Transverse colon (tissue), 4 donors: ENCODE measurements at regions not wholly inside any gene's neighbourhood (a gene's known extent, or its start where the extent isn't known, plus 50 kb on each side); places are given as distances from the start of the nearest gene placed in this dataset.

Experiments used
- EP300 ChIP-seq: sonication (generic); formaldehyde crosslinking; IDR thresholded peaks from one replicate; pipeline ENCODE4 v1.6.1; 2017; ENCODE audit warnings: antibody characterized with exemption, low read depth
- POLR2A ChIP-seq: fragments of 450-650 bp; IDR thresholded peaks from one replicate; pipeline ENCODE4 v1.6.1; 2016; ENCODE audit warnings: antibody characterized with exemption, mild to moderate bottlenecking, moderate library complexity
- POLR2AphosphoS5 ChIP-seq, 3 donors: sonication (generic); formaldehyde crosslinking; IDR thresholded peaks; one replicate each; pipeline ENCODE4 v1.6.1; 2016; ENCODE audit warnings: antibody characterized with exemption in 3 of 3
- TF ChIP-seq, protein P1 (sequence below), 5 experiments: fragments of 200-600 bp in 3 of 5; fragments of 450-650 bp in 2 of 5; sonication (generic) in 3 of 5; IDR thresholded peaks; 1 replicate in 2 of 5; 2 replicates in 3 of 5; pipeline ENCODE4 v1.5.1; 2016 to 2017; ENCODE audit warnings: antibody characterized with exemption in 5 of 5, inconsistent platforms in 3 of 5, mild to moderate bottlenecking in 2 of 5, moderate library complexity in 1 of 5

DNA sequence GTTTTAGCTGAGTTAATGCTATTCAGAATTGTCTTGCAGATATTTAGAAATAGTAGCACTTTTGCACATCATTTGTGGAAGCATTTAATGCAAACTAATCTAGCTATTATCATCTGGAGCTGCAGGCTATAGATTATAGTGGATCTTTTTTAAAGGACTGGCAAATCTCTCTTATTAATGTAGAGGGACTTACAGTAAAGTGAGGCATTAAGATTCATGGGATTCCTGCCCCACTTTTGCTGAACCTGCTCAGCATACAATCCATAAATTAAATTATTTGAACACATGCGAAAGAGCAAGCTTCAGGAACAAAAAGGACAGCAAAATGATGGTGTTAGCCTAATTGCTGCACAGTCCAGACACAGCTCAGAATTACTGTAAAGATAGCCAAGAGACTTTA lies 477.7 kb downstream of the DCDC2C start:
- TF ChIP-seq, protein P1, sequence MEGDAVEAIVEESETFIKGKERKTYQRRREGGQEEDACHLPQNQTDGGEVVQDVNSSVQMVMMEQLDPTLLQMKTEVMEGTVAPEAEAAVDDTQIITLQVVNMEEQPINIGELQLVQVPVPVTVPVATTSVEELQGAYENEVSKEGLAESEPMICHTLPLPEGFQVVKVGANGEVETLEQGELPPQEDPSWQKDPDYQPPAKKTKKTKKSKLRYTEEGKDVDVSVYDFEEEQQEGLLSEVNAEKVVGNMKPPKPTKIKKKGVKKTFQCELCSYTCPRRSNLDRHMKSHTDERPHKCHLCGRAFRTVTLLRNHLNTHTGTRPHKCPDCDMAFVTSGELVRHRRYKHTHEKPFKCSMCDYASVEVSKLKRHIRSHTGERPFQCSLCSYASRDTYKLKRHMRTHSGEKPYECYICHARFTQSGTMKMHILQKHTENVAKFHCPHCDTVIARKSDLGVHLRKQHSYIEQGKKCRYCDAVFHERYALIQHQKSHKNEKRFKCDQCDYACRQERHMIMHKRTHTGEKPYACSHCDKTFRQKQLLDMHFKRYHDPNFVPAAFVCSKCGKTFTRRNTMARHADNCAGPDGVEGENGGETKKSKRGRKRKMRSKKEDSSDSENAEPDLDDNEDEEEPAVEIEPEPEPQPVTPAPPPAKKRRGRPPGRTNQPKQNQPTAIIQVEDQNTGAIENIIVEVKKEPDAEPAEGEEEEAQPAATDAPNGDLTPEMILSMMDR (IDR thresholded peaks at IDR 0.05), result no peak
- TF ChIP-seq POLR2A (no peak), POLR2AphosphoS5 (IDR thresholded peaks at IDR 0.05) (no peak), EP300 (no peak)
